ENCODE measurements at regions not wholly inside any gene's neighbourhood (a gene's known extent, or its start where the extent isn't known, plus 50 kb on each side); places are given as distances from the start of the nearest gene placed in this dataset.

DNA sequence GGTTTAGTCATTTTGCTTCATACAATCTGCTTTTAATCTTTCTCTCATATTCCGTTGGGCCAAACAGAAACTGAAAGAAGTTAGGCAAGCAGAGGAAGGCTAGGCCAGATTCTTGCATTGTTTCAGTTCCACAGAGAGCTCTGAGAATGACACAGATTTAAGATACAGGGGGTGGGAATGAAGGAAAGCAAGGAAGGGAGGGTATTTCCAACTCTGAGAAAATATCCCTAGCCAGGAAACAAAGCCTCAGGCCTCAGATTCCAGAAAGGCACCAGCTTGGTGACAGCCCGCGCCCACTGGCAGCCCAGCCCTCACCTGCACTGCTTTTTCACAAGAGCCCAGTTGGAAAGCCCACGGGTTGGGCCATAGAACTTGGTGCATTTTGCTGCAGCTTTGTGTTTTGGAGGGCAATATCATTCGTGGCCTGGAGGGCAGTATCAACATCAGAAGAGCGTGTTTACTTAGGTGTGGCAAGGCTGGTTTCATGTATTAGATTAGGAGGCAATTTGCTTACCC is 63.5 kb downstream of the ENC1 start:
- no peak for DNase-seq (ENCODE audit: low spot score)

- DNase-seq (ENCODE audit: low spot score), result no peak
These were observed 64.6 kb downstream of the ENC1 start for GRCh38 chr5:74575741-74576538.

- DNase-seq (ENCODE audit: low spot score), result no peak
These were observed 70.3 kb downstream of the ENC1 start for GRCh38 chr5:74570250-74570649.

- no peak for DNase-seq (ENCODE audit: low spot score)
These were observed 73.0 kb downstream of the ENC1 start for GRCh38 chr5:74567411-74567995.

DNA sequence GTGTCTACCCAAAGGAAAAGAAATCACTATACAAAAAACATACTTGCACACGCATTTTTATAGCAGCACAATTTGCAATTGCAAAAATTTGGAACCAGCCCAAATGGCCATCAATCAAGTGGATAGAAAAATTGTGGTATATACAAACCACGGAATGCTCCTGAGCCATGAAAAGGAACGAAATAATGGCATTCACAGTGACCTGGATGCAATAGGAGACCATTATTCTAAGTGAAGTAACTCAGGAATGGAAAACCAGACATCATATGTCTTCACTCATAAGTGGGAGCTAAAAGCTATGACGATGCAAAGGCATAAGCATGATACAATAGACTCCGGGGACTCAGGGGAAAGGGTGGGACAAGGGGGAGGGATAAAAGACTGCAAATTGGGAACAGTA is 78.4 kb downstream of the ENC1 start:
- no peak for DNase-seq (ENCODE audit: low spot score)

DNA sequence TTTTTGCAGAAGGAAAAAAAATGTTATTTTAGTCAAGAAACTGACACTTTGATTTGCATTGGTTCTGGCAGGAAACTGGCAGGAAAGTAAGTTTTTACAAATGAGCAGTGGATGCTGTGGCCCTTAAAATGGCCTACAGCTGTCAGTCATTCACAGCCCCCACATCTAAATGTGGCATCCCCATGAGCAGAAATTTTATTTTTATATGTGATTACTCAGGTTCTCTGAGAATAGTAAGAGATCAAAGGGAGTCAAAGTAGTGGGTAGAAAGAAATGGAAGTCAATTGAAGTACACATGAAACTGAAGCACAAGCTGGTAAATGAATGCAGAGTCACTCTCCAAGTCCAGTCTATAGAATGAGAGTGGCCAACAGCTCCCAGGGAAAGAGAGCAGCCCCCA is 80.3 kb downstream of the ENC1 start:
- peak; percentile 5 for DNase-seq (ENCODE audit: low spot score)

DNA sequence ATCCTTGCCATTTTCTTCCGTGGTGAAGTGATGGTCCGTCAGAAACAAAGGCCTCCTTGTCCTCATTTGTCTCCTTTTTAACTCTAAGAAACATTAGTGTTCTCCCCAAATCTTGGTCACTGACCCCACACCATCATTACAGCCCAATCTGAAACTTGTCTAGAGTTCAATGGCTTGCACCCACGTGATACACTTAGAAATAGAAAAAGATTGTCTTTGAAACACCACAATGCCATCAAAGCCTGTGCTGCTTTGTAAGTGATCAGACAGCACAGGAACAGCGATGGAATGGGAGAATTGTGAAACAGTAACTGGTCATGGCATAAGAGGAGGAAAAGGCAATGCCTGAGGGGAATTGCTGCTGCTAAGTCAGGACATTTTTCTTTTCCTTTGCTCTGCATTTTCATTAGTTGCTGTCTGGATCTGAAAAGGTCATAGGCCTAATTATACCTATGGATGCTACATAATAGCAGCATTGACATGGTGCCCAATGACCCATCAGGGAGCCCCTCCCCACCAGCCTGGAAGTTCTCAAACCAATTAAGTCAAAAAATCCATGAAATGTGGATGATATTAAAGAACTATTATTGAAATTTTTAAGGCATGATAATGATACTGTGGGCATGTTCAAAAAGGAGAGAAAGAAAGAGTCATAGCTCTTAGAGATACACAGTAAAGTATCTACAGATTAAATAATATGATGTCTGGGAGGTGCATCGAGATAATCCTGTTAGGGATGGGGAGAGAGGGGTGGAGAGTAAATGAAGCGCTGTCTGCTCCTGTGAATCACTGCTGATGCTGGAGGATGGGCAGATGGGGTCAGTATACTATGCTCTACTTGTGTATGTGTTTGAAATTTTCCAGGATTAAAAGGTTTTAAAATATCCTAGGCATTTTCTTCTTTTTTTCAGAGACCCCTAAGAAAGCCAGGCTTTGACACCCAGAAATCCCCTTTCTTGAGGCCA is 83.6 kb downstream of the ENC1 start:
- DNase-seq (ENCODE audit: low spot score), result no peak

GRCh38 chr5:74556006-74556405 is 84.5 kb downstream of the ENC1 start:
- no peak for DNase-seq (ENCODE audit: low spot score)

DNA sequence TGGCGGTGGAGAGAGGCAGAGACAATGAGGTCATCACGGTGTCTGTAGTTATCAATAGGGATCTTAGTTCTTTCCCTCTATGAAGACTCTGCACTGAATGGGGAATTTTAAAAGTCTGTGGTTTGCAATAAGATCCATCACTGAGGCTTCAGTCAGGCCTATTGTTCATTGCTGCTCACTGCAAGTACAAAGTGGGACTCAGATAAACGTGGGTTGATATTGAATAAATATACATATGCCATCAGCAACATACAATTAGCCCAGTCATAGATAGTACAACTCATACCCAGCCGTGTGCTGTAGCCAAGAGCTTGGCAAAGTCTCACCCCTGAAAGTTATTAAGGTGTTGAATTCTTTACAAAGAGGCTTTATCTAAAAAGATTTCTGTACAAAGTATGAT is 88.4 kb downstream of the ENC1 start:
- no peak for DNase-seq (ENCODE audit: low spot score)

GRCh38 chr5:74550927-74551326 is 89.6 kb downstream of the ENC1 start:
- no peak for DNase-seq (ENCODE audit: low spot score)

DNA sequence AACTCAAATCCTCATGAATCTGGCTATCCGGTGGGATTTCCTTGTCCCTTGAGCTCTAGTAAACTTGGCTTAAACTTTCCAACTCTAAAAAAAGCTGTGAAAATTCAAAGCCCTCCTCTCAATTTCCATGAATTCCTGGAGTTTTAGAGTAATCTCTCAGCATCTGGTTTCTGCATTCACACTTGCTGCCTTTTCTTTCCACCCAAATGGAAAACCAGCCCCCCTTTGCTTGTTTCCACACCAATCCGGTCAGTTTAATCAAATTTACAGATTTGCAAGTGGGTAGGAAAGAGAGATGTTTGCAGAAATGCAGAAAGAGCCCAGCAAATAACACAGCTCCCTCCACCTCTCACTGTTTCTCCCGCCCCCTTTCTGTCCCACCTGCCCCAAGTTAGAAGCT is 91.1 kb downstream of the ENC1 start:
- no peak for DNase-seq (ENCODE audit: low spot score)

DNA sequence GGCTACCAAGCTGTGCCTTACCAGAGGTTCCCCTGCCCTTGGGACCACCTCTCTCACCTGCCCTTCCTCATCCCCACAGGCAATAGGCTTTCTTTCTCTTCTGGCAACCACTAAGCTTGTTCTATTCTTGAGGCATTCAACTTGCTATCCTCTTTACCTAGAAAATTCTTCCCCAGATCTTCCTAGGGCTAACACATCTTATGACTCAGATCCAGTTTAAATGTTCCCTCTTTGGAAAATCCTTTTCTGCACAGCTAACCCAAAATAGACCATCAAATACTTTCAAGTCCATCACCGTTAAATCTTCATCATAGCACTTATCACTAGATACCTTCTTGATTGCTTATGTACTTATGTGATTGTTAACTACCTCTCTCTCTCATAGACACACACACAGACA is 93.7 kb downstream of the ENC1 start:
- no peak for DNase-seq (ENCODE audit: low spot score)

- DNase-seq (ENCODE audit: low spot score), result no peak
These were observed 95.7 kb downstream of the ENC1 start for GRCh38 chr5:74544811-74545210.

DNA sequence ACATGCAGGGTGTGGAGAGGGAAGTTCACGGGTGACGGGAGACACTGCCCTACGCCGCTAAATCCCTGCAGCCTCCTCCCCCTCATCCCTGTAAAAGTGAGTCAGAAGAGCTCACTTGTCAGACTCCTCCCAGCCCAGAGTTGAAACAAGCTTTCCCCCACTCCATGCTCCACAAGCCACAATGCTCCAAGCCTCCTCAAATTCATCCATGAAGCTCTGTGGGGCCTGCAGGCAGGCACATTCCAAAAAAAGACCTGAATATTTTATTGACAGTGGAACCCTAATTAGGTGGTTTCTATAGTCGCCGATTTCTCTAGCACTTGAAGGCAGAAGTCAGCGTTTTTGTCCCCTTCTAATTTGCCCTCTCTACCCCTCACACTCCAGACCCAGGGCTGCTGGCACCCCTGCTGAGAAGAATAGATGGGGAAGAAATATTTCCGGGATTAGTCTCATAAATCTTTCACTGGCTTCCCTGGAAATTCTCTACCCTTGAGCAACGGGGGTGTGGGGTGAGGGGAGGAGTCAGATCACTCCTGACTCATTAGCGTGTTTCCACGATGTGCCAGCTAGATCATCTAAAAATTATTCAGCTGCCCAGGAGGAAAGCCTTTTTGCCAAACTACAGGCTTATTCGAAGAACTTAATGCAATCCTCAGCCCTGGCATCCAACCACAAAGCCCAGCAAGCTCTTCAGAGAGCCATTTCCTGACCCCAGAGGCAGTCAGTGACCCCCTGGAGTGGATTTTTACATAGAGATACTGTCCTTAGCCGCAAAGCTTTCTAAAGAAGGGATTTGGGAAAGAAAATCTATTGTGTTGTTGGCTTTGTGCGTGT is 97.1 kb downstream of the ENC1 start:
- no peak for DNase-seq (ENCODE audit: low spot score)

- DNase-seq (ENCODE audit: low spot score), result no peak
These were observed 98.0 kb downstream of the ENC1 start for GRCh38 chr5:74542482-74542881.

GRCh38 chr5:74541381-74541781 is 99.1 kb downstream of the ENC1 start:
- DNase-seq (ENCODE audit: low spot score), result no peak

DNA sequence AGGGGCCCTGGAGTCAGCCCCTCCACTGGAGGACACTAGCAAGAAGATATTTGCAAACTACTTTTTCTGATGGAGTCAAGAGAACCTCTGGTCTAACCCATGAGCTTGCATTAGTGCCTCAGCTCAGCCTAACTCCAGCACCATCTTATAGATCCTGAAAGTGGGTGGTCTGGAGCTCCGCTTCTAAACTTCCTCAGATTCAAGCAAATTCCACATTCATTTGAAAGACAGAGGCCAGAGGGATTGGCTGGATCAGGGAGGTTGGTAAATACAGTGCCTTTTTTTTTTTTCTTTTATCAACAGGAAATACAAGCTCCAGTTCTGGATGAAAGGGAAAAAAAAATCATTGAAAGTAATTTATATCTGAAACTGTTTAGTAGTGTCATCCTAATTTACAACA is 99.9 kb downstream of the ENC1 start:
- DNase-seq (ENCODE audit: low spot score), result no peak

- DNase-seq (ENCODE audit: low spot score), result no peak
These were observed 100.5 kb downstream of the ENC1 start for GRCh38 chr5:74539986-74540385.

DNA sequence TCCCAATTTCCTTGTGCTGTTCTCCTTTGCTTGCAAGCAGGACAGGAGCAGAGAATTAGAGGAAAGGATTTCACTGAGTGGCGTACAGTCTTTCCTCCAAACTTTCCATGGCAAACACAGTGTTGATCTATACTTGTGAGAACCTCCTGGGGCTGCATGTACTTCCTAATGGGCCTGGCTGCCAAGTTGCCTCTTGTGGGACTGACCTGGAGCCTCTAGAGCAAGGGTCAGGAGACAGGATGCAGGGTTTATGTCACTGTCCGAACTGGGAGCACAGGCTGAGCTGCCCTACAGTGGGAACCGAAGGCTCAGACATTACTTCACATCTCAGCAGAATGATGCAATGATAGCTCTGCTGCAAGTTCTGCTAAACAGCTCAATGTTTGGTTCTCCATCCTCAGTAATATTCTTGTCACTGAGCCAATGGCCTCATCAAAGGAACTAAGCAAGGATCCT is 102.3 kb downstream of the ENC1 start:
- DNase-seq (ENCODE audit: low spot score), result no peak

DNA sequence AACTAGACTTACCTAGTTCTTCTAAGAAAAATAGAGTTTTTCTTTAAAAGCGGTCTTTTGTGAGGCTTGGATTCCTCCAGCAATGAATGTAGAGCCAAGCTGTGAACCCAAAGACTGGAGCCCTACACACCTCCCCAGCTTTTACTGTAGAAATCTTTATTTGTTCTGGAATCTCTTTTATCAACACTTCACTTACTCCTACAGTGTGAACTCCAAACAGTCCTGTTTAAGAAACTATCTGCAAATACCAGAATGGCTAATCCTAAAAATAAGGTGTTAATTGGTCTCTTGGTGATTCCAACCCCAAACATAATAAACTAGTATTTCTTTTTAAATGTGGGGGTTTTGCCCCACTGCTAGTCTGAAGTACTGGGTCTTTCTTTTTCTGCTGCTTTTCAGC is 103.9 kb downstream of the ENC1 start:
- no peak for DNase-seq (ENCODE audit: low spot score)

DNA sequence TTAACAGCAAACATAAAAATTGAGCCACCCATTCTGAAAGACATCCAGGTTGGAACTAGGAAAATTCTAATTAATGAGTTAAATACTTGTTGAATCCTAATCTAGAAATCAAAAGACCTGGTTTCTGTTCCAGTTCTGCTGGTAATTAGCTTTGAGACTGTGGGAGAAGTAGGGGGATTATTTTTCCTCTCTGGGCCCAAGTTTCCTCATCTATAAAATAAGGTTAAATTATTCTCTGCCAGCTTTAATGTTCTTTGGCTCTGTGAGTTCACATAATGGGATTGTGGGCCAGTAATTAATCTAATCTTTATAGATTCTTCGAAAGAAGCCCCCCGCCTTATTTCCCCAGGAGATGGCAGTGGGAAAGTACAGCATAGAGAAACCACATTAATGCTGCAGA is 104.6 kb downstream of the ENC1 start:
- DNase-seq (ENCODE audit: low spot score), result no peak
